SK-N-MC (cell line): ENCODE measurements at regions not wholly inside any gene's neighbourhood (a gene's known extent, or its start where the extent isn't known, plus 50 kb on each side); places are given as distances from the start of the nearest gene placed in this dataset.

ENCODE experiments used
- DNase-seq: peaks from one replicate; pipeline ENCODE4 v3.0.0-alpha.2; 2011; ENCODE audit warnings: low read depth, low spot score
- H3K27ac ChIP-seq: fragments of 200-600 bp; sonication (generic); 2 replicates; pipeline ENCODE4 v1.5.1; 2016; ENCODE audit warnings: mixed run types
- H3K36me3 ChIP-seq: fragments of 200-600 bp; sonication (generic); 2 replicates; pipeline ENCODE4 v1.6.1; 2017; ENCODE audit warnings: antibody characterized with exemption, low read length, mixed read lengths; ENCODE audit not compliant: insufficient read depth
- H3K4me3 ChIP-seq: fragments of 200-600 bp; sonication (generic); 2 replicates; pipeline ENCODE4 v1.5.1; 2016
- H3K9ac ChIP-seq: fragments of 200-600 bp; sonication (generic); 2 replicates; pipeline ENCODE4 v1.8.0; 2017; ENCODE audit warnings: mixed run types, mixed read lengths; ENCODE audit not compliant: insufficient read length
- H3K9me3 ChIP-seq: fragments of 200-600 bp; sonication (generic); 2 replicates; pipeline ENCODE4 v1.6.1; 2017; ENCODE audit warnings: low read depth, mild to moderate bottlenecking, antibody characterized with exemption, low read length, moderate library complexity, mixed read lengths
- EZH2 ChIP-seq: fragments of 200-600 bp; sonication (generic); IDR thresholded peaks from one replicate; pipeline ENCODE4 v1.6.1; 2017; ENCODE audit warnings: antibody characterized with exemption
- FOXP2 ChIP-seq: optimal IDR thresholded peaks from 2 replicates; pipeline ENCODE3; 2011; ENCODE audit warnings: mild to moderate bottlenecking, moderate library complexity; ENCODE audit not compliant: insufficient read depth; ENCODE audit errors: extremely low read length, control extremely low read depth
- POLR2AphosphoS5 ChIP-seq: IDR thresholded peaks from 2 replicates; pipeline ENCODE4 v1.6.1; 2012; ENCODE audit warnings: mild to moderate bottlenecking, low read depth, low read length, borderline replicate concordance

DNA sequence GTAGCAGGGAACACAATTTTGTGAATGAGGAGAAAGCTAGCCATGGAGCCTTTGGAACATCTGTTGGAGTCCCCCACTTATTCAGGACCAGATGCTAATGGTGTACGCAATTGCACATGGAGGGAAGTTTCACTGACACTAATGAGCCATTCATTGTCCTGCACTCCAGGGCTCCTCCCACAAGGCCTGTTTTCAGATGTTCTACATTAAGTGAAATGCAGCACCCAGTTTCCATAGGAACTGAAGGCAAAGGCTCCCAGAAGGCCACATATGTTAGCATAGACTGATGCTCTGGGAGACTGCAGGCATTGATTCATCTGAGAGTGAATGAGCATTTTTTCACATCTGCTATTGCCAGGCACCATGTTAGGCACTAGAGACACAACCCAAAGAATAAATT is 399.5 kb downstream of the ETS1 start:
- Histone ChIP-seq H3K4me3 (no peak overlapping the region), H3K27ac (no peak overlapping the region), H3K9me3 (no peaks in the 10 kb centered on the region), H3K9ac (no peak overlapping the region), H3K36me3 (no peaks in the 10 kb centered on the region)
- DNase-seq = no peak
- no peak for TF ChIP-seq FOXP2
- no peak for TF ChIP-seq EZH2
- no peak for TF ChIP-seq POLR2AphosphoS5

GRCh38 chr11:128187377-128187776 is 400.0 kb downstream of the ETS1 start:
- Histone ChIP-seq H3K9ac (no peak overlapping the region), H3K9me3 (no peaks in the 10 kb centered on the region), H3K36me3 (no peaks in the 10 kb centered on the region), H3K27ac (no peak overlapping the region), H3K4me3 (no peak overlapping the region)
- no peak for DNase-seq
- TF ChIP-seq FOXP2 (no peak), EZH2 (no peak), POLR2AphosphoS5 (no peak)

DNA sequence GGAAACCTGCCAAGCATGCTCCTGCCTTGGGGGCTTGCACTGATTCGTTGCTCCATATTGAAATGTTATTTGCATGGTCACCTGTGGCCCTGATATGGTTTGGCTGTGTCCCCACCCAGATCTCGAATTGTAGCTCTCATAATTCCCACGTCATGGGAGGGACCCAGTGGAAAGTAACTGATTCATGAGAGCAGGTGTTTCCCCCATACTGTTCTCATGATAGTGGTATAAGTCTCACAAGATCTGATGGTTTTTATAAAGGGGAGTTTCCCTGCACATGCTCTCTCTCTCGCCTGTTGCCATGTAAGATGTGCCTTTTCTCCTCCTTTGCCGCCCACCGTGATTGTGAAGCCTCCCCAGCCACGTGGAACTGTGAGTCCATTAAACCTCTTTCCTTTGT is 402.4 kb downstream of the ETS1 start:
- DNase-seq = no peak
- H3K9me3 ChIP-seq = no peaks in the 10 kb centered on the region
- H3K27ac ChIP-seq = no peak overlapping the region
- H3K9ac ChIP-seq = no peak overlapping the region
- TF ChIP-seq EZH2 = no peak
- no peak for TF ChIP-seq POLR2AphosphoS5
- TF ChIP-seq FOXP2 = no peak
- no peaks in the 10 kb centered on the region for H3K36me3 ChIP-seq
- no peak overlapping the region for H3K4me3 ChIP-seq

DNA sequence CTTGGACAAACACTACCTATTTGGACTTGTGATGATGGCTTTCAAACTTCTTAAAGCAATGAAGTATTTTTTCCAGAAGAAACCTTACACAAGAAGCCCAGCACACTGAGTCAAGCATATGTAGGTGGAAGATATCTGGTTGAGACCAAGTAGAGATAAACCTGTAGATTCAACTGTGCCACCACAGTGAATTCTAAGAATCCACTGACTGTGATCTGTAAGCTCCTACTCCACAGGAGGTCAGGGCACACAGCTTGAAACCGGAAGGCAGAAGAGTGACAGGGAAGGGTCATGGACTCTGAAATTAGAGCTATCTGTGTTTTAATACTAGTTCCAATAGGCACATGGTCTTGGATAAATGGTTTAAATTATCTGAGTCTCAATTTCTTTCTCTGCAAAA is 404.5 kb downstream of the ETS1 start:
- no peak for TF ChIP-seq POLR2AphosphoS5
- TF ChIP-seq EZH2 = no peak
- no peak for TF ChIP-seq FOXP2
- H3K9me3 ChIP-seq = no peaks in the 10 kb centered on the region

GRCh38 chr11:128181984-128182383 is 405.4 kb downstream of the ETS1 start:
- TF ChIP-seq POLR2AphosphoS5 = no peak
- no peak for TF ChIP-seq EZH2
- Histone ChIP-seq H3K27ac (no peak overlapping the region), H3K9ac (no peak overlapping the region), H3K36me3 (no peaks in the 10 kb centered on the region), H3K9me3 (no peaks in the 10 kb centered on the region), H3K4me3 (no peak overlapping the region)
- DNase-seq = no peak

More for the DNA sequence above, 404.5 kb downstream of the ETS1 start:
- DNase-seq = no peak
- H3K27ac ChIP-seq = no peak overlapping the region
- no peak overlapping the region for H3K4me3 ChIP-seq
- no peak overlapping the region for H3K9ac ChIP-seq
- H3K36me3 ChIP-seq = no peaks in the 10 kb centered on the region

DNA sequence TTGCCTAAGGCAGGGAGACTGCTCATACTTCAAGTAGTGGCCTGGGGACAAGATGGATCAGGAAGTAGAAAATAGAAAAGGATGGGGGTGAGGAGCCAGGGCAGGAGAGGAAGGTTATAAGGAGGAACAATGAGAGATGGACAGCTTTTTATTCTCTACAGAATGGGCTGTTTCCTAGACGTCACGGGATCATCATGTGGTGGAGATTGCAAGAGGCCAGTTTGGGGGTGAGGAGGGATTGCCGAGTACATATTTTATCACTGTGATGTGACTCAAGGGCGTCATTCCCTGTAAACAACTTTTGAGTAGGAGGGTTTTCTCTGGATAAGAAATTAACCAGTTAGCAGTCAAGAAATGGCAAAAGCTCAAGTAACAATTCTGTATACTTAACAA is 406.3 kb downstream of the ETS1 start:
- no peak for DNase-seq
- no peaks in the 10 kb centered on the region for H3K9me3 ChIP-seq
- no peaks in the 10 kb centered on the region for H3K36me3 ChIP-seq
- no peak overlapping the region for H3K9ac ChIP-seq
- H3K4me3 ChIP-seq = no peak overlapping the region
- H3K27ac ChIP-seq = no peak overlapping the region
- TF ChIP-seq FOXP2 = no peak
- TF ChIP-seq POLR2AphosphoS5 = no peak
- TF ChIP-seq EZH2 = no peak

GRCh38 chr11:128180441-128181087 is 406.8 kb downstream of the ETS1 start:
- DNase-seq = no peak
- Histone ChIP-seq H3K9me3 (no peaks in the 10 kb centered on the region), H3K36me3 (no peaks in the 10 kb centered on the region), H3K9ac (no peak overlapping the region), H3K4me3 (no peak overlapping the region), H3K27ac (no peak overlapping the region)
- no peak for TF ChIP-seq EZH2
- TF ChIP-seq POLR2AphosphoS5 = no peak
- TF ChIP-seq FOXP2 = no peak

GRCh38 chr11:128179512-128179911 is 407.8 kb downstream of the ETS1 start:
- Histone ChIP-seq H3K9ac (no peak overlapping the region), H3K27ac (no peak overlapping the region), H3K9me3 (no peaks in the 10 kb centered on the region), H3K4me3 (no peak overlapping the region), H3K36me3 (no peaks in the 10 kb centered on the region)
- DNase-seq = no peak
- TF ChIP-seq EZH2 (no peak), POLR2AphosphoS5 (no peak), FOXP2 (no peak)

DNA sequence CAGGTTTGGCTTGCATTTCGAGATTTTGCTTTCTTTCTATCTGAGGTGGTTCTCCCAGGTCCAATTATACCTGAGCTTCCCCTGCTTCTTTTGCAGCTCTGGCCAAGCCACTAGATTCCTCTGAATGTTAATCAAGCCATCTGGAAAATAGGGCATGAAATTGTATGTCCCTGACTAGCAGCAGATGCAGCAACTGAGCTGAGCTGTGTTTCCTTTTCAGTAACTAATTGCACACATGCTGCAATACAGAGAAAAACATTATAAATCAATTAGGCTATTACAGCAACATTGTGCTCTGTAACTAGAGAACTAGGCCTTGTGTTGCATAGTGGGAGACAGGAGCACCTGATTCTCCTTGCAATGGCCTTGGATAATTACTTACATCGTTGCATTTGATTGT is 408.3 kb downstream of the ETS1 start:
- Histone ChIP-seq H3K27ac (no peak overlapping the region), H3K4me3 (no peak overlapping the region), H3K9ac (no peak overlapping the region), H3K9me3 (no peaks in the 10 kb centered on the region), H3K36me3 (no peaks in the 10 kb centered on the region)
- TF ChIP-seq FOXP2 = no peak
- TF ChIP-seq POLR2AphosphoS5 = no peak
- TF ChIP-seq EZH2 = no peak
- DNase-seq = no peak
